Cardiac fibroblast (primary cell): ENCODE measurements at regions not wholly inside any gene's neighbourhood (a gene's known extent, or its start where the extent isn't known, plus 50 kb on each side); places are given as distances from the start of the nearest gene placed in this dataset.

Experiments used
- DNase-seq, 2 donors: peaks; one replicate each; pipeline versions ENCODE4 v3.0.0 to v3.0.0-alpha.2; 2010; ENCODE audit warnings: low read depth in 2 of 2
- H3K4me3 ChIP-seq, 2 donors: replicated peaks in 1 of 2; 1 replicate in 1 of 2; 2 replicates in 1 of 2; pipeline ENCODE4 v1.5.1; 2011; ENCODE audit warnings: low read depth in 2 of 2, low read length in 2 of 2, mild to moderate bottlenecking in 2 of 2, moderate library complexity in 1 of 2
- CTCF ChIP-seq: IDR thresholded peaks from one replicate; pipeline ENCODE4 v1.5.1; 2011; ENCODE audit warnings: low read depth, mild to moderate bottlenecking, low read length, inconsistent platforms

GRCh38 chr20:6674831-6675230, 92.7 kb upstream of the BMP2 start:
- no peak overlapping the region for H3K4me3 ChIP-seq
- TF ChIP-seq CTCF, result no peak
- DNase-seq, result no peak

DNA sequence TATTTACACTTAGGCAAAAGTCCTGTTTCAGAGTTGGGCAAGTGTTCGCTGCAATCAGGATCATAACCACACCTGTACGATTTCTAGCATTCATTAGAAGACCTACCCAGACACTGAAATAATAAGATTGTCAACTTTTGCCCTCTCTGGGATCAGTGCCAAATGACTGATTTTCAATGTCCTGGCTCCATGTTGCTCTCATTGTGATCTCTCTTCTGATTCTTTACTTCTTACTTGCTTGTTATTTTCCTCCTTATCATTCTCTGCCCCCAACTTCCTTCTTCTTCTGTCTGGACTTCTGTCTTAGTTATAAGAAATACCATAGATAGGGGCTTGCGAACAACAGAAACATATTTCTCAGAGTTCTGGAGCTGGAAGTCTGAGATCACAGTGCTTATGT, 94.4 kb upstream of the BMP2 start:
- no peak for TF ChIP-seq CTCF
- no peak for DNase-seq
- H3K4me3 ChIP-seq, result no peak overlapping the region

DNA sequence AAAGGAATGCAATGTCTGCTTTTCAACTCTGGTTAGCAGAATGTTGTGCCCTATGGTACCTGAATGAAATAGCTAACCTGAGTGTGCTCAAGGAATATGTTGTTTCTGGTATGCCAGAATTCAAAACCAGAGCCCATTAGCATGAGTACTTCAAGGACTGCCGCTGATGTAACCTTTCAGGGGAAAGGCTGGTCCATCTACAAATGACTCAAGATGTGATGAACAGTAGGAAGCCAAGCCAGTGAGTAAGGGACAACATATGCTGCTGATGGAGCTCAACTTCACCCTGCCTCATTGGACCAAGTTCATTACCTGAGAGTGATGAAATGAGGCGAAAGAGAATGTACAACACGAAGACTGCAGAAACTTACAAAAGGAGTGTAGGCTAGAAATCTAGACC, 95.7 kb upstream of the BMP2 start:
- no peak for TF ChIP-seq CTCF
- DNase-seq, result peak in 1 of 2 donors; percentile 16
- H3K4me3 ChIP-seq, result no peak overlapping the region

- TF ChIP-seq CTCF, result no peak
- no peak for DNase-seq
- no peak overlapping the region for H3K4me3 ChIP-seq
These were observed 98.9 kb upstream of the BMP2 start for GRCh38 chr20:6668546-6668945.

- DNase-seq, result peak in 1 of 2 donors; percentile 11
- no peak overlapping the region for H3K4me3 ChIP-seq
- no peak for TF ChIP-seq CTCF
These were observed 101.7 kb upstream of the BMP2 start for GRCh38 chr20:6665621-6666355.

GRCh38 chr20:6665161-6665560, 102.3 kb upstream of the BMP2 start:
- H3K4me3 ChIP-seq, result no peak overlapping the region
- TF ChIP-seq CTCF, result no peak
- DNase-seq, result no peak

GRCh38 chr20:6664574-6664973, 102.9 kb upstream of the BMP2 start:
- no peak overlapping the region for H3K4me3 ChIP-seq
- TF ChIP-seq CTCF, result no peak

More at GRCh38 chr20:6664574-6664973, 102.9 kb upstream of the BMP2 start:
- no peak for DNase-seq
